ENCODE measurements at regions not wholly inside any gene's neighbourhood (a gene's known extent, or its start where the extent isn't known, plus 50 kb on each side); places are given as distances from the start of the nearest gene placed in this dataset.
"Not testable (repeated sequence)": the region's sequence is repeated elsewhere in the genome, so short reads cannot be mapped to it uniquely, and the experiment has no call there.

- TF ChIP-seq, protein P1, sequence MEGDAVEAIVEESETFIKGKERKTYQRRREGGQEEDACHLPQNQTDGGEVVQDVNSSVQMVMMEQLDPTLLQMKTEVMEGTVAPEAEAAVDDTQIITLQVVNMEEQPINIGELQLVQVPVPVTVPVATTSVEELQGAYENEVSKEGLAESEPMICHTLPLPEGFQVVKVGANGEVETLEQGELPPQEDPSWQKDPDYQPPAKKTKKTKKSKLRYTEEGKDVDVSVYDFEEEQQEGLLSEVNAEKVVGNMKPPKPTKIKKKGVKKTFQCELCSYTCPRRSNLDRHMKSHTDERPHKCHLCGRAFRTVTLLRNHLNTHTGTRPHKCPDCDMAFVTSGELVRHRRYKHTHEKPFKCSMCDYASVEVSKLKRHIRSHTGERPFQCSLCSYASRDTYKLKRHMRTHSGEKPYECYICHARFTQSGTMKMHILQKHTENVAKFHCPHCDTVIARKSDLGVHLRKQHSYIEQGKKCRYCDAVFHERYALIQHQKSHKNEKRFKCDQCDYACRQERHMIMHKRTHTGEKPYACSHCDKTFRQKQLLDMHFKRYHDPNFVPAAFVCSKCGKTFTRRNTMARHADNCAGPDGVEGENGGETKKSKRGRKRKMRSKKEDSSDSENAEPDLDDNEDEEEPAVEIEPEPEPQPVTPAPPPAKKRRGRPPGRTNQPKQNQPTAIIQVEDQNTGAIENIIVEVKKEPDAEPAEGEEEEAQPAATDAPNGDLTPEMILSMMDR (IDR thresholded peaks at IDR 0.05; ENCODE audit: control insufficient read depth, insufficient read depth, low read depth, low read length, missing control alignments) = no peak
- DNase-seq (ENCODE audit: low read depth) = peak; percentile 31
- H3K4me3 ChIP-seq (ENCODE audit: control insufficient read depth, low read depth, low read length) = no peak overlapping the region
These were observed 389.7 kb upstream of the FAR2 start for GRCh38 chr12:28759333-28759732.

DNA sequence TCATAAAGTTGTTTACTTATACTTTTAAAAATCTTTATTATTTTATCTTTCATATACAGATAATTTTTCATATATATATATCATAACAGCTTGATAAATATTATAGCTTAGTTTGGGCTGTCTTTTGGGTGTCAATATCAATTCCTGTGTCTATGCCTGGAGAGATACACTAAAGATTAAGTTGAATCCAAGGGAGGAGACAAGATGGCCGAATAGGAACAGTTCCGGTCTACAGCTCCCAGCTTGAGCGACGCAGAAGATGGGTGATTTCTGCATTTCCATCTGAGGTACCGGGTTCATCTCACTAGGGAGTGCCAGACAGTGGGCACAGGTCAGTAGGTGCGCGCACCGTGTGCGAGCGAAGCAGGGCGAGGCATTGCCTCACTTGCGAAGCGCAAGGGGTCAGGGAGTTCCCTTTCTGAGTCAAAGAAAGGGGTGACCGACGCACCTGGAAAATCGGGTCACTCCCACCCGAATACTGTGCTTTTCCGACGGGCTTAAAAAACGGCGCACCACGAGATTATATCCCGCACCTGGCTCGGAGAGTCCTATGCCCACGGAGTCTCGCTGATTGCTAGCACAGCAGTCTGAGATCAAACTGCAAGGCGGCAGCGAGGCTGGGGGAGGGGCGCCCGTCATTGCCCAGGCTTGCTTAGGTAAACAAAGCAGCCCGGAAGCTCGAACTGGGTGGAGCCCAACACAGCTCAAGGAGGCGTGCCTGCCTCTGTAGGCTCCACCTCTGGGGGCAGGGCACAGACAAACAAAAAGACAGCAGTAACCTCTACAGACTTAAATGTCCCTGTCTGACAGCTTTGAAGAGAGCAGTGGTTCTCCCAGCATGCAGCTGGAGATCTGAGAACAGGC is 388.8 kb upstream of the FAR2 start:
- not testable (repeated sequence) for DNase-seq (ENCODE audit: low read depth); H3K4me3 ChIP-seq (ENCODE audit: control insufficient read depth, low read depth, low read length)

DNA sequence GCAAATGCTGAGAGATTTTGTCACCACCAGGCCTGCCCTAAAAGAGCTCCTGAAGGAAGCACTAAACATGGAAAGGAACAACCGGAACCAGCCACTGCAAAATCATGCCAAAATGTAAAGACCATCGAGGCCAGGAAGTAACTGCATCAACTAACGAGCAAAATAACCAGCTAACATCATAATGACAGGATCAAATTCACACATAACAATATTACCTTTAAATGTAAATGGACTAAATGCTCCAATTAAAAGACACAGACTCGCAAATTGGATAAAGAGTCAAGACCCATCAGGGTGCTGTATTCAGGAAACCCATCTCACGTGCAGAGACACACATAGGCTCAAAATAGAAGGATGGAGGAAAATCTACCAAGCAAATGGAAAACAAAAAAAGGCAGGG is 387.2 kb upstream of the FAR2 start:
- DNase-seq (ENCODE audit: low read depth); H3K4me3 ChIP-seq (ENCODE audit: control insufficient read depth, low read depth, low read length): not testable (repeated sequence)

GRCh38 chr12:28766398-28766797 is 382.7 kb upstream of the FAR2 start:
- no peak for DNase-seq (ENCODE audit: low read depth)
- TF ChIP-seq, protein P1 (IDR thresholded peaks at IDR 0.05; ENCODE audit: control insufficient read depth, insufficient read depth, low read depth, low read length, missing control alignments) = no peak
- no peak overlapping the region for H3K4me3 ChIP-seq (ENCODE audit: control insufficient read depth, low read depth, low read length)

DNA sequence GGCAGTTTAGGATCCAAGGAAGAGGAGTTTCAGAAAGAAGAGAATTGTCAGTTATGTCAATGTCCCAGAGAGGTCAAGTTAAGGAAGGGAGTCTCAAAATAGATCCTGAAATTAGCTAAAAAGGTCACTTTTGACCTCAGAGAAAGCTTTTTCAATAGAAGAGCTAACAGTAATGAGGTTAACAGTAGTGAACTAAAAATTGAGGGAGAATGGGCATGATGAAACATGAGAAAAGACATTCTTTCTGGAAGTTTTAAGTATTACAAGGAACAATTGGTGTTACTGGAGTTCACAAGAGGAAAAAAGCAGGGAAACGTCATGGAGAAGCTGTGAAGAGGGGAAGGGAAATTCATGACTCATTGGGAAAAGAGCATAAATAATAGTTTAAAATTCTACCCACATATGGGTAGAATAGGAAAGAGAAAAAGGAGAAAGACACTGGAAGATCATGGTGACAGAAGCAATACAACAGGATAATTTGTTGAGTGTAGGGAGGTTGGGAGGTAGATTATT is 381.2 kb upstream of the FAR2 start:
- TF ChIP-seq, protein P1 (IDR thresholded peaks at IDR 0.05; ENCODE audit: control insufficient read depth, insufficient read depth, low read depth, low read length, missing control alignments) = no peak
- H3K4me3 ChIP-seq (ENCODE audit: control insufficient read depth, low read depth, low read length) = no peak overlapping the region
- DNase-seq (ENCODE audit: low read depth) = no peak

- no peak overlapping the region for H3K4me3 ChIP-seq (ENCODE audit: control insufficient read depth, low read depth, low read length)
- DNase-seq (ENCODE audit: low read depth) = no peak
- TF ChIP-seq, protein P1 (IDR thresholded peaks at IDR 0.05; ENCODE audit: control insufficient read depth, insufficient read depth, low read depth, low read length, missing control alignments) = no peak
These were observed 378.8 kb upstream of the FAR2 start for GRCh38 chr12:28770322-28770721.

- DNase-seq (ENCODE audit: low read depth) = no peak
- TF ChIP-seq, protein P1 (IDR thresholded peaks at IDR 0.05; ENCODE audit: control insufficient read depth, insufficient read depth, low read depth, low read length, missing control alignments) = no peak
These were observed 377.1 kb upstream of the FAR2 start for GRCh38 chr12:28771968-28772367.

More at GRCh38 chr12:28771968-28772367, 377.1 kb upstream of the FAR2 start:
- H3K4me3 ChIP-seq (ENCODE audit: control insufficient read depth, low read depth, low read length) = no peak overlapping the region

All from AG09309 (cell line).